ENCODE measurements at regions not wholly inside any gene's neighbourhood (a gene's known extent, or its start where the extent isn't known, plus 50 kb on each side); places are given as distances from the start of the nearest gene placed in this dataset.

DNA sequence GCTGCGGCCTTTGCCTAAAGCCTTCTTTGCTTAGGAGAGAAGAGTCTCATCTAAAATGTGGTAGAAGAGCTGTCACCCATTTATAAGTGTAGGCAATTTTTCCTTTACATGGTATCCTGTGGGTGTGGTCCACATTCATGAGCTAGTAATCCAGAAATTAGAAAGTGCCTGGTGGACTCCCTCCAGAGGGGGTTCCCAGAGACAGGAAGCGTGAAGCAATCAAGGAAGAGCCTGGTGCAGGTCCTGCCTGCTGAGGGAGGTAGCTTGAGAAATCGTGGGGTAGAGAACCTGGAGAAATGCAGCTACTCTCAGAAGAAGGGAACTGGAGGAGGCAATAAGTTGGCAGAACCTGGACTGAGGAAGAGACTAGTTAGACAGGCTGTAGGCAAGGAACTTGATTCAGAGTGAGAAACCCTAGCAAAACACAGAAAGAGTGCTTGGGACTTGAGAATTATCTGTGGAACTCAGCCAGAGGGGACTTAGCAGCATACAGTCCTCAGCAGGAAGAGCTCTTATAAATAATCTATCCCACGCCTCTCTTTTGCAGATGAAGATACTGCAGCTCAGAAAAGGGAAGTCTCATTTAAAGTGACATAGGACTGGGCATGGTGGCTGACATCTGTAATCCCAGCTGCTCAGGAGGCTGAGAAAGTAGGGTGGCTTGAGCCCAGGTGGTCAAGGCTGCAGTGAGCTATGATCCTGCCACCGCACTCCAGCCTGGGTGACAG, 182.4 kb upstream of the CCND2 start:
- no peak for DNase-seq

DNA sequence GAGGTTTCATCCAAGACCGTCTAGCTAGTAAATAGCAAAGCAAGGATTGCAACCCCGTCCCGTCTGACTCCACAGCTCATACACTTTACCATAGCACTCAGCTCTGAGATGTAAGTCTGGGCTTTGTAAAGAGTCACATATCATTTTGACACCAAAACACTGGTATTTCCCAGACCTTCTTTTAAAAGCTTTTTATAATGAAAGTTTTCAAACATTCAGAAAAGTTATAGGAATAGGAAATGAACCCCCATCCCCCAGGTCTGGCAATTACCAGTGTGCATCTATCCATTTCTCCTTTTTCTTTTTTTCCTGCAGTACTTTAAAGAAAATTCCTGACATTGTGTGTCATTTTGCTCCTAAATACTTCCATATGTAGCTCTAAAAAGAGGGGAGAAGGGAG, 183.6 kb upstream of the CCND2 start:
- no peak for DNase-seq

DNA sequence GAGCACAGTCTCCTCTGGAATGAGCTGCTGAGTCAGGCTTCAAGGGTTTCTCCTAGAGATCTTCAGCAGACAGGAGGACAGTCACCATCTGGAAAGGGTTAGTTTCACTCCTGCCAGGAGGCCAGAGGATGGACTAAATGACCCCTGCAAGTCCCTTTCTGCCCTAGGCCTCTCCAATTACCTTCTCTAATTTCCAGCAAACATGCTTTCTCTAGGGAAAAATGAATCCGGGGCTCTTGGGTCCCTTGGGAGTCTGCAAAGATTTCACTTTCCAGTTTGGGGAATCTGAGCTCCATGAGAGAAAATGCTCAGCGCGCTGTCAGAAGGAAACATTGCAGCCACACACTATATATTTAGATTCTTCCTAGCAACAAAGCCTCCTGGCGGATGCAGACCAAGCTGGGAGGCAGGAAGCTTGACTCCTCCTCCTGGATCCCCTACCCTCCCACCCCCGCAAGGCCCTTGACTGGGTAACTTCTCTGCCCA, 184.4 kb upstream of the CCND2 start:
- DNase-seq, result no peak

DNA sequence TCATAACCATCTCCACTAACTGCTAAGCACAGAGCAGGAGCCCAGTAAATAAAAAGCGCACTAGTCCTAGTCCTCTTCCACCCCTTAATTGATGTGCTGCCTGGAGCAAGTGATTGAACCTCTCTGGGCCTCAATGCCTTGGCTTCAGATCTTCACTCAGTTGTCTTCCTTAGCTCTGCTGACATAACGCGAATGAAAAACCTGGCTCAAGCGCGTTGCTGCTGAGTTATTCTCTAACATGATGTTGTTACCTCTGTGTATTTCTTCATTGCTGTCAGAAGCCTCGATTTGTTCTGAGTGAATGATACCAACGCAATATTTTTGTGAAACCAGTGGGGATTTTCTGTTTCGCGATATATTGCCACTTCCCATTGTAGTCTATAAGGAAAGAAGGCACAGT, 185.1 kb upstream of the CCND2 start:
- no peak for DNase-seq

DNA sequence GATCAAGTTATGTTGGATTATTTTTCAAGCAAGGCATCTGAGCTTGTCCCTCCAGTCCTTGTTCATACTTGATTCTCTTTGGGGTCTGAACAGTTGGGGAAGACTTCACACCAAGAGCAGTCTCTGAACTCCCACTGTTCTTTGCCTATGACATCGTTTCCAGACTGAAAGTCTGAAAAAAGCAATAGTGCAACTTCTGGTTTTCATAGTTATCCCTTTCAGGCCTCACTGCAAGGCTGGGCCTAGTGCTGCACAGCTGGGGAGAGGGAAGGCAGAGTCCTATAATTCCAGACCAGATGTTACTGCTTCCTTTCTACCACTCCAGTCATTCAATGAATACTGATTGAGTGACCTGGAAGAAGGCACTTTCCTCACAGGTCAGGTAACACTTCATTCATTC, 187.1 kb upstream of the CCND2 start:
- DNase-seq, result no peak

DNA sequence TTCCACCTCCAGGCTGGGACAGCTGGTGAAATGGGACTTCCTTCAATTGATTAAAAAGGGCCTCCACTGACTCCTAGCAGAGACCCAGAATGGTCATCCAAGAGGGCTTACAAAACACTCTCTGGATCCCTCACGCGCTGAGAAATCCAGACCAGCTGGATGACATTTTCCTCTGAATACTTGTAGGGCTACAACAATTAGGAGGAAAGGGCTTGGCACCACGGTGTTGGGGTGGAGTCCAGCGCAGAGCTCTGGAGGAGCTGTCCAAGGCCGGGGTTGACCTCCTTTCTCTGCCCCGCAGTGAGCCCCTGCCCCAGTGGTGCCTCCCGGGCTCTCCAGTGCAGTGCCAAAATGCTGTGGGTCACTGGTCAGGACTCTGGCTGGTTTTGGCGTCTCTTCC, 189.0 kb upstream of the CCND2 start:
- no peak for DNase-seq

DNA sequence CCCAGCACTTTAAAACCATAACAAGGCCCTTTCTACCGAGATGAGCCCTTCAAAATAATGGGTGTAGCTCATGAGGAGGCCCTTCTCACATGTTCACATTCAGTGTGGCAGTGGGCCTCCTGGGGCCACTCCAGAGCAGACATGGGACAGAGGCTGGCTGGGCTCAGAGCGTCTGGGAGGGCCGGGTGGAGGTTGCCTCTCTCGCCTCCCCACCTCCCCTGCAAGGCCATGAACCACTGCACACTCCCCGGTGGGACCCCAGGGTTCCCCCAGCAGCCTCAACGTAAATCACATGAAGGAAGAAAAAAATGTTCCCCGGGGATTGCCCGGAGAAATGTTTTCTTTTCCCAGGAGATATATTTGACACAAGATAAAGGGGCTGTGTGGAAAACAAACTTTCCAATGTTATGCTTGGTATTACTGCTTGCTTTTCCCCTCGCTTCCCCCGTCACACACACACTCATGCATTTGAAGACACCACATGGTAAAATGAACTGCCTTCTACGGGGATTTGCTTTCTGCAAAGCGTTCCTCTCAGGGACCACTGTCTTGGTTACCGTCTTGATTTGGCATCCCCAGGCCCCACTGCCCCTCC, 190.7 kb upstream of the CCND2 start:
- no peak for DNase-seq

DNA sequence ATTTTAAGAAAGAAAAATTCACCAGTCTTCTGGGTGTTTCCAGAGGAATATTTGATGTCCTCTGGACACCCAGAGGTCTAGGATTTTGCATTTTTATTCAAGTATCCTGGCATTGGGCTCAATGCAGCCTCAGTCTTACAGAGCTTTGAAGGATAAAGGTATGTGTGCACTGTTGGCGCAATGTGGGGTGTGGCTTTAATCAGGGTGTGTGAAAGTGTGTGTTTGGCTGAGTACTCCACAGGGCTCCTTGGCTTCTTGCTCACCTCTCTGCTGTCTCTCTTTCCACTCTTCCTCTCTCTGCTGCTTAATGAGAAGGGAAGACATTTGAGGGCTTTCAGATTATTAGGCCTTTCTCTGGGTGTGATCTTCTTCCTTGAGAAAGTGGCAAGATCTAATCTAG, 193.3 kb upstream of the CCND2 start:
- DNase-seq, result no peak

DNA sequence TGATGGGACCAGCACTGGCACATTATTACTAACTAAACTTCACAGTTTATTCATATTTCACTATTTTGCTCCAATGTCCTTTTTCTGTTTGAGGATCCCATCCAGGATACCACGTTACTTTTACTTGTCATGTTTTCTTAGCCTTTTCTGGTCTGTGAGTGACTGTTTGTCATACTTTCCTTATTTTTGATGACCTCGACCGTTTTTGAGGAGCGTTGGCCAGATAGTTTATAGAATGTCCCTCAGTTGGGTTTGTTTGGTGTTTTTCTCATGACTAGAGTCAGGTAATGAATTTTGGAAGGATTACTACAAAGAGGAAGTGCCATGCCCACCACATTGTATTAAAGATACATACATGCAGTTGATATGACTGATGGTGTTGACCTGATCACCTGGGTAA, 199.4 kb upstream of the CCND2 start:
- DNase-seq, result no peak

DNA sequence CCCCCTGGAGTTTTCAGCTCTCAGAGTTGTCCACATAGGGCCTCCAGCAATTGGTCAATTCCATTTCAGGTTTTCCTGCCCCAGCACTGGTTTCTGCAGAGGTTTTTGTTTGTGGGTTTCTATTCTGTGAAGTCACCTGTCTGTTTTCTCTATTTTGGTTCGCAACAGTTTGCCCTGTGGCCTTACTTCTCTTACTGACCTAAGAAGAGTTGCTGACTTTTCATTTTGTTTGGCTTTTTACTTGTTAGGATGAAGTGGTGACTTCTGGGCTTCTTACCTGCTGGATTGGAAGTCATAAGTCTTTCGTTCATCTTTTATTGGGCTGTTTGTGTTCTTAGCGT, 196.4 kb upstream of the PARP11 start:
- no peak for DNase-seq

DNA sequence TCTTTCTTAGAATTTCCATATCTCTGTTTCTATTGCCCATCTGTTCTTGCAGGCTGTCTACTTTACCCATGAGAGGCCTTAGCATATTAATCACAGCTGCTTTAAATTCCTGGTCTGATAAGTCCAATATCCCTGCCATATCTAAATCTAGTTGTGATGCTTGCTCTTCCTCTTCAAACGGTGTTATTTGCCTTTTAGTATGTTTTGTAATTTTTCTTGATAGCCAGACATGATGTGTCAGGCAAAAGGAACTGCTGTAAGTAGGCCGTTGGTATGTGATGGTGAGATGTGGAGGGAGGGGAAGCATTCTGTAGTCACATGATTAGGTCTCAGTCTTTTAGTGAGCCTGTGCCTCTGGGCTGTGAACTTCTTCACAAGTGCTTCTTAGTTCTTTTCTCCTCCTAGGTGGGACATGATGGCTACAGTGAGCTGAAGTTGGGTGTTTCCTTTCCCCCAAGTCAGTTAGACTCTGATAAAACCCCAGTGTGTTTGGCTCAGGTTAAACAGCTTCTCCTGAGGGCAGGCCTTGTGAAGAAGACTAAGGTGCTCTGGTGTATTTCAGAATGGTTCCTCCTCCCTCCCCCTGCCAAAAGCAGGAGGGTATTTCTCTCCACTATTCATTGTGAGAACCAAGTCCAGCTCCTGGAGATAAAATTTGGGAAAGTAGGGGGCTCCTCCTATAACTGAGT, 195.9 kb upstream of the PARP11 start:
- no peak for DNase-seq

DNA sequence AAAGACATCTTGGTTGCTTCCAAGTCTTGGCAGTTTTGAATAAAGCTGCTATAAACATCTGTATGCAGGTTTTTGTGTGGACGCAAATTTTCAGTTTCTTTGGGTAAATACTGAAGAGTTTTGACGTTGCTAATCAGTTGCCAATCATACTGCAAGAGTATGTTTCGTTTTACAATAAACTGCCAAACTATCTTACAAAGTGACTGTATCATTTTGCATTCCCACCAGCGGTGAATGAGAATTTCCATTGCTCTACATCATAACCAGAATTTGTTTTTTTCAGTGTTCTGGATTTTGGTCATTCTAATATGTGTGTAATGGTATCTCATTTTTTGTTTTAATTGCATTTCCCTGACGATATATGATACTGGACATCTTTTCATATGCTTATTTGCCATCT, 190.8 kb upstream of the PARP11 start:
- no peak for DNase-seq

DNA sequence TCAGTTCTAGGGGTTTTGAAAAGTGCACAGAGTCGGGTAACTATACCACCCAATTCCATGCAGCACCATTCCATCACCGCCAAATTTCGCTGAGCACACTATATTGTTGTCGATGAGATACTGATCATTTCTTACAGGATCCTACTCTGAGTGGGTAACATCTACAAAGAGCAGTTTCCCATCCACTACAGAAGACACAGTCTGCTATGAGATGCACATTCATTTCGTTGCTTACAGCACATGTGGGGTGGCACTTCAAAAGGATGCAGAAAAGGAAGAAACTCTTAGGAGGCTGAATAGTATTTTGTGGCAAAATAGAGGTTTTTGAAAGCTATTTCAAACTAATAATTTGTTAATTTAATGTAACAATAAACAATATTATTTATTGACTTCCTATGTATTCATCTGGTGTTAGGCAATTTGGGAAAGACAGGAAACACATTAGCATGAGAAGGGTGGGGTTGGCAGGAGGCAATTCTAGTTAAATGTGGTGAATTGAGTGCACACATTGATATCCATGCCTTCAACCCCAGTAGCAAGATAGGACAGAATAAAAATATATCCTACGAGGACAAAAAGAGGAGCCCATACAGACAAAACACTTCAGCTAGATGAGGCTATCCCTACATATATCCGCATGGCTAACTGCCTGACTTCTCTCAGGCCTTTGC, 186.8 kb upstream of the PARP11 start:
- no peak for DNase-seq

DNA sequence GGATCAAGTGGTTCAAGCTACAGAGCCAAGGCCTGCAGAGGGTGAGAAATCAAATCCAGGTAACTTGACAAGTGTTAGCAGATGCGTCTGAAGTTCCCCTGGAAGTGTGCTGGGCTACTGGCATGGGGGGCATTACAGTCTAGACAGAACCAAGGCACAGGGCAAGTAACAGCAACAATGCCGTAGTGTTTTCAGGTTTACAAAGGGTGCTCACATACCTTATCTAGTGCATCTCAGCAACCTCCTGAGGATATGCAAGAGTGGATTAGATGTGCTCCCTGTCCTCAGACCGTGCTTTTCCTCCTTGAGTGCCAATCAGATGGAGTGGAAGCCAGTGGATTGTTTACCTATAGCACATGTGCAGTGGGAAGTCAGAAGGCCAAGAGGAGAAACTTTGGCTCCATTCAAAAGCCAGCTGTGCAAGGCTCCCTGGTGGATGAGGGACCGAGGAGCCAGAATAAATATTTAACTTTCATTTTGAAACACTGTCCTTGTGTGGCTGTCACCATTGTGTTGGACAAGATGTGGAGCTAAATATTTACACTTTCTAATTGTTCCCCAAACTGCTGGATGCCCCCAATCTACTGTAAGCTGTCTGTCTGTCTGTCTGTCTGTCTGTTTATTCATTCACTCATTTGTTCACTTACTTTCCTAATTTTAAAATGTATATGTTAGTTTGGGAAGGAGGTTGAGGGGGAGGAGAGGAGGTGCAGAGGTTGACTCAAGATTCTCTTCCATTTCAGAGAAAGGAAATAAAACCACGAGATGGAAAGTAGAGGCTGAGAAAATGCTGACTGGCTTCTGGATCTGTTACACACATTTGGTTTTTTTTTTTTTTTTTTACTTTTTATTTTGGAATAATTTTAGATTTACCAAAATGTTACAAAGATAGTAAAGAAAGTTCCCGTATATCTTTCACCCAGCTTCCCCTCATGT, 184.0 kb upstream of the PARP11 start:
- DNase-seq, result no peak

DNA sequence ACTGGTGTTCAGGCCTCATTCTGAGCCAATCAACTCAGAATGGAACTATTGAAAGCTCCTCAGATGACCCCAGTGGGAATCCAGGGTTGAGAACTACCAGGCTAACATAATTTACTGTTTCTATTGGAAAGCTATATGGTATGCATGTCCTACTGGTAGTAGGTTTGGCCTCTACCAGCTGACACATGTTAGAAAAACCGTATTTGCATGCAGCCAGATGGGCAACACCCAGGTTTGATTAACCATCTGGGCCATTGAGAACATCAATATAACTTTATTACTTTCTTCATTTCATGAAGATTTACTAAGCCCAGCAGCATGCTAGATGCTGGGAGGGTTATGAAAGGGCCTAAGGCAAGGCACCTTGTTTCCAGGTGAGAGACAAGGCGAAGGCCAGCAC, 181.4 kb upstream of the PARP11 start:
- DNase-seq, result no peak

DNA sequence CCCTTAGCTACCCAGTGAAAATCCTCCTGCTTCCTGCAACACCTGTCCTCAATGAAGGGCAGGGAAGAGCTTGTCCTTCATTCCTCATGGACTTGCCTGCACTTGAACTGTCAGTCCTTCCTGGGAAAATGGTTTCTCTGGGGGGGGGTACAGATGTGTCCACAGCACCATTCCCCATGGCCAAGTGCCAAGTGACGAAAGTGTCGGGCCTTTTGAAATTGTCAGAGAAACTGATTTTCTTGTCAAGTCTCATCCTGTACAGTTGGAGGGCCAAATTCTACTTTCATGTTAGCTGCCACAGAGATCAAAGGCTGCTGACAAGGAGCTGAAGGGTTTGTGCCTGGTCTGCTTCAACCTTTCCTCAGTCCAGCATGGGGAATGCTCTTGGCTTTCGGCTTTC, 179.5 kb upstream of the PARP11 start:
- no peak for DNase-seq

DNA sequence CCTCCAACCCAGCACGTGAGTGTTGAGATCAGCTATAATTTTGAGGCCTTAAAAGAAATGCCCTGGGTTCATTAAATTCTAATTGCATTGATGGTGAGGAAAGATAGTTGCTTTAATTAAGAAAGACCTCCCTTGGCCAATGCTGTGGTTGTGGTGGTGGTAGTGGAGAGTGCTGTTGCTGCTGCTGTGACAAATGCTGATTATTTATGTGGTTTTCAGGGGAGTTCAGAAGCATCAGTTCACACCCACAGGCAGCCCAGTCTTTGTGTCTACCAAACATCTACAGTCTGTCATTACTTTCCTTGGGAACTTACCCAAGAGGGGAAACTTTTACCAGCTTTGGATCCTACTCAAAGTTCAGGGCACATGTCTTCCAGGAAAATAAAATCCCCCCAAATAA, 178.4 kb upstream of the PARP11 start:
- DNase-seq, result no peak

DNA sequence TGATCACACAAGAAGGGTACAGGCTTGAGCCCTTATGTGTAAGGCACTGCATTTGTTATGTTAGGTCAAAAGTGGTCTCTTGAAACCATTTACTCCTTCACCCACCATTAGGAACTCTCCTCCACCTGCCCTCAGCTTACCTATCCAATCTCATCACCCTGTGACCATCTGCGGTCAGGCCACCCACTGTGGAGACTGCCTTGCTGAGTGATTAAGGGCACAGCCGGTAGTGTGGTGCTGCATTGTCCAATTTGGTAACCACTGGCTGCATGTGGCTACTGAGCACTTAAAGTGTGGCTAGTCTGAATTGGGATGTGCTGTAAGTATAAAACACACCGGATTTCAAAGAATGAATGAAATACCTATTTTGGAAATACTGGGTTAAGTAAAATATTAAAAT, 177.1 kb upstream of the PARP11 start:
- no peak for DNase-seq

DNA sequence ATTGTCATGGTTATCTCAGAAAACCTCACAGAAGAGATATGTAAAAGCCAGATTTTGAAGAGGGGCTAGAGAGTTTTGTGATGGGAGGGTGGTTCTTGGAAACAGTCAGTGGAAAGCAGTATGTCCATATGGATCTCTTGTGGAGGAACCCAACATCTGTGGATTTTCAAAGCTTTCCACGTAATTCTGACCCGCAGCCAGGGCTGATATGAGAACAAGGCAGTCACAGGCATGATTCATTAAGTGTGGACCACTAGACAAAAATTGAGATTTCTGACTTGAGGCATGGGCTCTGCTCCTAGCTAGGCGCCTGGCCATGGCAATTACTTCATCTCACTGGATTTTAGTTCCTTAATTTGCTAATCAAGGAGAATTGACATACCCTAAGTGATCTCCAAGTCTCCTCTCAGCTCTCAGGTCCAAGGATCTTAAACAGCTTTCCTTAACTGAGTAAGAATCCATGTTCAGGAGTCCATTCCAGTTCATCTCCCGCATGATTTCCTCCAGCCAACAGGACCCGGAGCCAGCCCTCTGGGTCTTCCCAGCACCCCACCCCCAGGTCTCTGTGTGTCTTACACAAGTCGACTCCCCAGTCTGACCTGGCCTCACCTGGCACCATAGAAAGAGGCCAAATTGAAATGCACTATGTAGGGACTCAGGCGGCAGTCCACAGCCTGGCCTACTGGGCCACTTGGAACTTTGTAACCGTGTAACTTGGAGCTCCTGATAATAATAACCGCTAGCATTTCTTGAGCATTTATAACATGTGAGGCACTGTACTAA, 176.3 kb upstream of the PARP11 start:
- no peak for DNase-seq

DNA sequence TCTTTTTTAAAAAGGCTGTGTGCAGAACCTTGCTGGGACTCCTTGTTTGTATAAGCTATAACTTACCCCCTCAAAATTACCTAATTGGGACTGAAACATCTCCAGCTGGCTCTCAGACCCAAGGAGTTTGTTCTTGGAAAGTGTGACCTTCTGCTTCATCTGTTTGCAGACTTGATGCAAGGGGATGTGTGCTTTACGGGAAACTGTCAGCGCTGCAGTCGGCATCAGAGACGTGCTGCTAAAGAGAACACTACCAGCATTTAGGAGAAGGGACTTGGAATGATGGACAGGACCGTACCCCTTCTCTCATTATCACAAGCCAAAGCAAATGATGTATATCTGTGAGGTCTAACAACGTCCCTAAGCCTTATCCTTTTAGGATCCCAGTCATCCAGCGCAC, 174.2 kb upstream of the PARP11 start:
- DNase-seq, result no peak

DNA sequence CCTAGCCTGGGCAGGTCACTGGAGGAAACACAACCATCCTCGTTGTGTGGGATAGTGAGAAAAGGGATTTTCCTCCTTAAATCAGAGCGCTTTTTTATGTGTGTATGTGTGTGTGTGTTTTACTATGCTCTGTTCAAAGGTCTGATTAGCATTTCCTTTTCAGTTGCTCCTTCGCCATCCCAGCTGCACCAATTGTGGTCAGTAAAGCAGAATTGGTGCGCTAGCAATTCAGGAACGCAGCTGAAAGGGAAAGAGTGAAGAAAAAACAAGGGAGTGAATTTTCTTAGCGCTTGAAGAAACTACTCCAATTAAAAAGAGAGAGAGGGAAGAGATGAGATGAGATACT, 173.3 kb upstream of the PARP11 start:
- no peak for DNase-seq

Data from NCI-H1417 (cell line).